ENCODE measurements at regions not wholly inside any gene's neighbourhood (a gene's known extent, or its start where the extent isn't known, plus 50 kb on each side); places are given as distances from the start of the nearest gene placed in this dataset.

- no peak for DNase-seq
Measured at GRCh38 chr21:39051588-39051949, 131.7 kb downstream of the PSMG1 start.

DNA sequence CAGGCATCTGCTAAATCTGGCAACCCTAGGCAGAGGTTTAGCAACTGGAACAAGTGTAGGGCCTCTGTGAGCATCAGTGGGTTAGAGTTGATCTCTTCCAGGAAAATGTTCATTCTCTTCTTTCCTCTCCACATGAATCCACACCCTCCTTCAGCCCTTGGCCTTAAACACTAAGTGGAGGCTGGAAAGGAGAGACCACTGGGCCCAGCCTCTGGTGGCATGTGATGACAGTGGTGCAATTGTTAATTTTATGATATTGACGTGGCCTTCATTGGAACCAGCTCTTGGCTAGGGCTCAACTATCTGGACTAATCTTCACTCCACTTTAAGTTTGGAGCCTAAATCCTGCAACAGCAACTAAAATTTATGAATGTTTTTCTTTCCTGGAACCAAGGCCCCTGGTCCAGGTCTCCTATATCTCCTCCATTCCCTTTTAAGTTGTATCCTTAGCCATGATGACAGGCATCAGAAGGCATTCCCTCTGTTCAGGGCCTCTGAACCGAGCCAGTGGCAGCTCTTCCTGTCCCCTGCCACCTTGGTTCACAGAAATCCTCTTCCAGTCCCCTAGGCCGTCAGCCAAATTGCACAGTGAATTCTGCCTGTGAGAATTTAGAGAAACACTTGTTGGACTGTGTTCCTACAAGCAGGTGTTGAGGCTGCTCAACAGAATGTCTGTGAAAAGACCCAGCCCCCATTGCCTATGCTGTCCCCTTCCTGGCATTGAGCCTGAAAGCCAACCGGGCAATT lies 132.2 kb downstream of the PSMG1 start:
- no peak for DNase-seq

GRCh38 chr21:39048574-39048973 lies 134.7 kb downstream of the PSMG1 start:
- no peak for DNase-seq

DNA sequence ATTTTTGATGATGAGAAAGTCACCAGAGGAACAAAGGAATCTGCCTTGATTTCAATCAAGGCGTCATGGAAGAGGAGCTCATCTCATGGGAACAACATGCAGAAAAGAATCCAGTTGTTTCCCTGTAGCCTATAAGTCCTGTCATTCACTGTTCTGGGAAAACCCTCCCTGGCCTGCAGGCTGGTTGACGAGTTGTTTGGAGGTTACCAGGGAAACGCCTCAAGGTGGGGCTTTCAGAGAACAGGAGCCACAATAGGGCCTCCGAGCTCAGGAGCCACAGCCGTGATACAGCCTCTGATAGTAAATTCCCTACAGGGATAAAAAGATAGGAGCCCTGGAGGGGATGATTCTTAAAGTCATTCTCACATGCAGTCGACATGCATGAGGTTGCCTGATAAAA lies 135.2 kb downstream of the PSMG1 start:
- DNase-seq, result no peak

DNA sequence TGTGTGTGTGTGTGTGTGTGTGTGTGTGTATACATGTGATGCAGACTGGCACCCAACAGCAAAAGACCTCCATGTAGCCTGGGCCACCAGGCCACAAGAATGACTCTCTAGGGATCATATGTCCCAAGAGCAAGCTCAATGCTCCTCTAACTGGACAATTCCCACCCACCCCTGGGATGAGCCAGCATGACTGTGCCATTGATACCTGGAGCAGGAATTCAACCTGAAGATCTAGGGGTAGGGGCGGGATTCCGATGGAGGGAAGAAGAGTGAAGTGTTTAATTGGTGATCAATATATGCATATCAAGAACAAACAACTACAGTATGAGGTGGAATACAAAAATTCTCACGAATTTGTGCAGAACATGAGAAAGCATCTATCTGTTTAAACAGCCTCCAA lies 136.2 kb downstream of the PSMG1 start:
- no peak for DNase-seq

DNA sequence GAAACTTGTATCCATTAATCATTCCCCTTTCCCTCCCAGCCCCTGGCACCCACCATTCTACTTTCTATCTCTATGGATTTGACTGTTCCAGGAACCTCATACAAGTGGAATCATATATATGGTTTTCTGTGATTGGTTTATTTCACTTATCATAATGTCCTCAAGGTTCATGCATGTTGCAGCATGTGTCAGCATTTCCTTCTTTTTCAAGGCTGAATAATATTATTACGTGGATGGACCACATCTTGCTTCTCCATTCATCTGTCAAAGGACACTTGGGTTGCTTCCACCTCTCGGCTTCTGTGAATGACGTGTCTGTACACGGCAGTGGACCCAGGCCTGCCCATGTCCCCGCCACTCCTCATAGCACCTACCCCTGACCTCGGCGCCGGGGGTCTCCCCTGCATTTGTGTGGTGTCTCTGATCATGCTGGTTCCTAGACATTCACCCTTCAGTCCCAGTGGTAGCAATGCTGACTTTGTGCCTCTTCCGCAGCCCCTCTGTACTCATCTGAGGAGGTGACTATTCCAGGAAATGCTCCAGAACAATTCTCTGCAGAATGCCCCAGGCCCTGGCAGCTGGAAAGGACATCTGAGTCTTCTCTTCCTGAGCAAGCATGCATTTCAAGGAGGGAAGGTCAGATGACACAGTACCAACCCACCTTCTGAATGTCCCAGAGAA lies 136.9 kb downstream of the PSMG1 start:
- no peak for DNase-seq

GRCh38 chr21:39041816-39042215 lies 141.4 kb downstream of the PSMG1 start:
- no peak for DNase-seq

DNA sequence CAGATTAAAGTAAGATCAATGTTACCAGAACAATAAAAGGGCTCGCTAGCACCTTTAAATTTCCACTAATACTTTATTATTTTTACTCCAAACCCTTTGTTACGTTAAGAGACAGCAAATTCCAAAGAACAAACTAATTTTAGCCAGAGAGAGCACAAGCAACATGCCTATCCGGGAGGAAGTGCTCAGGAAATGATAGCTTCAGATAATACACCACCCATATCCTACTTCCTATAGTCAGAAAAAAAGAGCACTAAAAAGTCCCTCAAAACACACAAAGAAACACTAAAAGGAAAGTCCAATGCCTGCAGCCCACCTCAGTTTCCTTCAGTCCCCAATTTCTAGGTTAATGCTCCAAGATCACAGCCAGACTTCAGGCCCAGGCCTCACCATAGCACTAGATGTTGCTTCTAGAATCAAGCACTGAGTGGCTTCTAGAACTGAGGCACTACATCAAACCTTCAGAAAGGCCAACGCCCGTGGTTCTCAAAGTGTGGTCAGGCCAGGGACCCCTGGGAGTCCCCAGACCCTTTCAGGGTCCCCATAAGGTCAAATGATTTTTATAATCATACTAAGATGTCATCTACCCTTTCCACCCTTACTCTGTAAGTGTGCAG lies 142.6 kb downstream of the PSMG1 start:
- DNase-seq, result no peak

GRCh38 chr21:39037807-39038405 lies 145.3 kb downstream of the PSMG1 start:
- no peak for DNase-seq

GRCh38 chr21:39036581-39036980 lies 146.7 kb downstream of the PSMG1 start:
- DNase-seq, result no peak

DNA sequence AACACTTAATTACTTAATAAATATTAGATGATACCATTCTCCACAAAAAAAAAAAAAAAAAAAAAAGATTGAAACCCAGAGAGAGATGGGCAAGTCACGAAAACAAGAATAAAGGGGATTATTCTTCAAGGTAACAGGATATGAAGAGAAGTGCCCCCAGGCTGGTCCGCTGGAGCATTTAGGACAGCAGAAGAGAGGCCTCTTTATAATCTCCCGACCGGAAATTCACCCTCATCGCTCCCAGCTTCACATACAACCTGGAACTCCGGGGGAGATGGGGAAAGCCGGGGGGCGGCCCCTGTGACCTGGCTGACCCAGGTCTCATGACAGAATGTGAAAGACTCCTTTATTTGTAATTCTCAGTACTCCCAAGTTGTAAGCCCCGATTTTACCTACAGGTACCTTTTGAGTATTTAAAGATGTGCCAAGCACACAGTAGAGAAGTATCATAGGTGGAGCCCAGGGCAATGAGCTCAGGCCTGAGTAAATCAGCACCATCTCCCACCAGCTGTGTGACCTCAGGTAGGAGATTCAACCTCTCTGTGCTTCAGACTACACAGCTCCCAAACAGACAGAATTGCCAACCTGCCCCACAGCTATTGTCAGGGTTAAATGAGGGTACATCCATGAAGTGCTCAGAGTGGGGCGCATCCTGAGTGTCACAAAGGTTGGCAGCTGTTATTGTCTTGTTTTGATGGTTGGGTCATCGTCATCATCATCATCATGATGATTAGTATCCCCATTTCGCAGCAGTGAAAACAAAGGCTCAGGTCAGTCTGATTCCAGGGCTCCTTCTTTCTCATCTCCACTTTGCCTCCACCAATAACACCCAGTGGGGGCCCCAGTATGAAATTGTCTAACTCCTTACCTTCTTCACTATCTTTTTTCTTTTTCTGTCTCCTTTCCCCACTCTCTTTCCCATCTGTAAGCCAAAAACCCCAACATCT lies 148.4 kb downstream of the PSMG1 start:
- no peak for DNase-seq

DNA sequence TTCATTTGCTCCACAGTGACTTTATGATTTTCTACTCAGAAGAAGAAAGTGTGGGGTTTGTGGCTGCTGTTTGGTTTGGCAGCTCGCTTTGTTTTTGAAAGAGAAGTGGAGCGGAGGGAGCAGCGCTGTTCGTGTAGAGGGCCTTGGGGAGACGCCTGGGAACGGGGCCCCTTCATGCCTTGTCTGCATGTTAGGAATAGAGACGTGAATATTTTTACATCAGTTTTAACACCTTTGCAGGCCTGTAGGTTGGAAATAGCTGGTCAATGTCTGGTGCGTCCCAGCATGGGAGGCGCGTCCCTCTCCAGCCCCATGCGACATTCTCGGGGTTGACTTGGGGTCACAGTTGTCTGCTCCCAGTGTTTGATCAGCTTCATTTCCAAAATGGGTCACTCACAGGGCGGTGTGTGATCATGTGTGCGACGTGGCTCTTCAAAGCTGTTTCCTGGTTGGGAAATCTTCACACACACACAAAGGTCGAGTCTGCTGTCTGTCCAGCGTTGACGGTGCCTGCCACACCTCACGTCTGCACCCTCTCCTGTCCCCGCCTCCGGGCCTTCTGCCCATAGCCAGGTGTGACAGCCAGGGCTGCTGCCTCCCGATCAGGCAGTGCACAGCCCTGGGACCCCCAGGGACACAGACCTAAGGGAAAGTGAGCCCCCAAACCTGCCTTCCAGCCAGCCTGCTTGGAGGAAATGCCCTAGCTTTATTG lies 149.2 kb downstream of the PSMG1 start:
- DNase-seq, result no peak

DNA sequence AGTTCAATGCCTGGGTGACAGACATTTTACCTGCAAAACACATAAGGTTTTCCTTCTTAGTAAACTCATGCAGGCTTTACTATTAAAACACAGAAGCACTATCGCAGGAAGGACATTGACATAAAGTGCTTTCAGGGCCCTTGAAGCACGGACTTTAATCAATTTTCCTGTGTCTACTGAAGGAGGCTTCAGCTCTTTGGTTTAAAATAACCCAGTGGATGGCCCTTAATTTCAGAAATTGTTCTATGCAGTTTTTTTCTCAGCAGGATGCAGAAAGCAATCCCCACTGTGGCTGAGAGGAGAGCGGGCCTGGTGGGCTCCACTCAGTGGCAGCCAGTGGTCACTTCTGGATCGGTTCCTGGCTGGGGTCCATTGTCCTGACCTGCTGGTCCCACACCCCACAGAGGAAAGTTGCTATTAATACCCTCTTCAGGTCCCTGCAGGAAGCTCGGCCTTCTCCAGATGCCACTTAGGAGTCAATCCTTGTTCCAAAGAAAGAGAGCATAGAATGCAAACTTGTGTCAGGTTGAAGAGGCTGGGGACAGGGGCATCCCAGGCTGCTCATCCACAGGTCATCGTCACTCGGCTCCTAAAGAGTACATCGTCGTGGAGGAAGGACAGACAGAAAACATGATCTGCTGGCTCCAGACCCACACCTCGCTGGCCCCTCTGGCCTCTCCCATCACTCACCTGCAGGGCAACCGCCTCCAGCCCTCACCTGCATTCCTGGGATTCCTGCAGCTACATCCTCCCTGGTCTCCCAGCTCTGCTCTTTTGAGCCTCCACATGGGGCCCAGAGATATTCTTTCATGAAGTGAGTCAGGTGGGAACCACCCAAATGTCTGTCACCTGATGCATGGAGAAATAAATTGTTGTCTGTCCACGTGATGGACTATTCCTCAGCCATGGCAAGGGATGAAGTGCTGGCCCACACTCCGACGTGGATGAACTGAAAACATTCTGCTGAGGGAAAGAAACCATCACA lies 153.1 kb downstream of the PSMG1 start:
- no peak for DNase-seq

GRCh38 chr21:39029086-39029755 lies 154.0 kb downstream of the PSMG1 start:
- DNase-seq, result no peak

GRCh38 chr21:39025198-39025597 lies 158.1 kb downstream of the PSMG1 start:
- no peak for DNase-seq

DNA sequence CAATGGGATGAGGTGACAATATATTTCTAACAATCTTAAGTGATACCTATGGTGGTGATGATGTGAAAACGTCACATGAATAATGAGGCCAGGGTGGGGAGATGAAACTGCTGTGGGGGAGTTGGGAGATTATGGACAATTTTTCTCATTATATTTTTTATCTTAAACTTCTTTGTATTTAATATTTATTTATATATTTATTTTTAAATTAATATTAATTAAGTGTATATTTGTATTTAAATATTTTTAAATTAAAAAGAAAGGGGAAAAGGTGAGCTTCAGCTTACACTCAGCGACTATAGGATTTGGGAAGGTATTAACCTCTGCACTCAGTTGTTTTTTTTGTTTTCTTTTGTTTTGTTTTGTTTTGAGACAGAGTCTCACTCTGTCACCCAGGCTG lies 158.7 kb downstream of the PSMG1 start:
- DNase-seq, result no peak

GRCh38 chr21:39022863-39023693 lies 160.2 kb downstream of the PSMG1 start:
- DNase-seq, result no peak

DNA sequence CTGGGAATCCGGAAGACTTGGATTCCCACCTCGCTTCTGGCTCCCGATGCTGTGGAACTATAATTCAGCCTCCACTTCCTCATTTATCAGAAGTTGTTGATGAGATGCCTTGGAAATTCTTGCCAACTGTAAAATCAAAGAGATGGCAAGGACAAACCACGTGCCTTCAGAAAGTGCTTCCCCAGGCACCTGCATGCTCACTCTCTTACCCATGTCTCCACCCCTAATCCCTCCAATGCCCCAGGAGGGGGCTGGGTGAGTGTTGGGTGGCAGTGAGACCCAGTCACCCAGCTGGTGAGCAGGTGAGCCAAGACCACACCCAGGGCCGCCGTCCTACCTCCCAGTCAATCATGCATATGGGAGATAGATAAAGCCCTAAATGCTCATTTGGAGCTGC lies 160.8 kb downstream of the PSMG1 start:
- DNase-seq, result no peak

GRCh38 chr21:39022035-39022434 lies 161.2 kb downstream of the PSMG1 start:
- DNase-seq, result no peak

Measured in activated CD4-positive, alpha-beta T cell treated with anti-CD3 and anti-CD28 coated beads for 4 hours (primary cell).